GM21723 (cell line): ENCODE measurements at regions not wholly inside any gene's neighbourhood (a gene's known extent, or its start where the extent isn't known, plus 50 kb on each side); places are given as distances from the start of the nearest gene placed in this dataset.
"Not testable (repeated sequence)": the region's sequence is repeated elsewhere in the genome, so short reads cannot be mapped to it uniquely, and the experiment has no call there.

ENCODE experiments used
- ATAC-seq: cut with Tn5 transposase; IDR thresholded peaks from one replicate; pipeline ENCODE4 v1.9.1; 2021; ENCODE audit warnings: mild to moderate bottlenecking, moderate library complexity; ENCODE audit not compliant: unreplicated experiment

GRCh38 chr10:33102071-33102470, 144.0 kb upstream of the ITGB1 start:
- no peak for ATAC-seq

GRCh38 chr10:33101392-33101787, 143.4 kb upstream of the ITGB1 start:
- ATAC-seq: no peak

DNA sequence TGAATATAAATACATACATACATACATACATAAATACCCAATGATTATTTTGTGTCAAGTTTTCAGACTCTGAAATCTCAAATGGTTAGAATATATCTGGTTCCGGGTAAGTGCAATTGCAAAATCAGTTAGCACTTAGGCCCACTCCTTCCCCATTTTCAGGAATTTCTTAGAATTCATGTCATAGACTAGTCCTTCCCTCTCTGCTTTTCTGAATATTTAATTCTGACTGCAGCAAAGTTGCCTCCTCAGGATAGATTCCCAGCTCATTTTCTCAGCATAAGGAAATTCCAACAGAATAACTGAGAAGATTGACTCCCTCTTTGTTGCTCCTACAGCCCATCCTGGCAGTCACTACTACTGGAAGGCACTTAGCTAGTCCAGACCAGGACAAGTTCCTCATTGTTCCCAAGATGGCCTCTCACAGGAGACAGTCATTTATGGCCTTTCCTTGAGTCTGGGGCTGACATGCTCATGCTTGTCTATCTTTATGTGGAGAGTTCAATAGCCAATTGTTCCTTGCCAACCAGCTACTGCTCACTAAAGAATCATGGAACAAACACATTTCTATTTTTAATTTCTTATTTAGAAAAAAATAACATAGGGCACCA, 142.9 kb upstream of the ITGB1 start:
- no peak for ATAC-seq

- ATAC-seq: no peak
These were observed 141.7 kb upstream of the ITGB1 start for GRCh38 chr10:33099748-33100147.

DNA sequence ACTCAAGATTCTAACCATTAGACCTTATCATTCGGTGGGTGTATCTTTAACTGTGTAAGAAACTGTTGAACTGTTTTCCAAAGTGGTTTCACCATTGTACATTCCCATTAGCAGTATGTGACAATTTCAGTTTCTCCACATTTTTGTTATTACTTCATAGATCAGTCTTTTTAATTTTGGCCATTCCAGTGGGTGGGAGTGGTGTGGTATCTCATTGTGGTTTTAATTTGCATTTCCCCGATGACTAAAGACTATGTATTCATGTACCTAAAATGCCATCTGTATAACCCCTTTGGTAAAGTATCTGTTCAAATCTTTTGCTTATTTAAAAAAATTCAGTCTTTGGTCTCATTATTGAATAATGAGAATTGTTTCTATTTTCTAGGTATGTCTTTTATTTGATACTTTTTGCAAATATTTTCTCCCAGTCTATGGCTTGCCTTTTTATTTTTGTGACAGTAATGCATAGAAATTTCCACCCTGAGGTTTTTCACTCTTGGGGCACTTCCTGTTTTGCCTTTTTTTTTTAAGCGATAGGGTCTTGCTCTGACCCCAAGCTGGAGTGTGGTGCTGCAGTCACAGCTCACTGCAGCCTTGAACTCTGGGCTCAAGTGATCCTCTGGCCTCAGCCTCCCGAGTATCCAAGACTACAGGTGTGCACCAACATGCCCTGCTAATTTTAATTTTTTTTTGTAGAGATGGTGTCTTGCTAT, 141.1 kb upstream of the ITGB1 start:
- ATAC-seq: no peak

DNA sequence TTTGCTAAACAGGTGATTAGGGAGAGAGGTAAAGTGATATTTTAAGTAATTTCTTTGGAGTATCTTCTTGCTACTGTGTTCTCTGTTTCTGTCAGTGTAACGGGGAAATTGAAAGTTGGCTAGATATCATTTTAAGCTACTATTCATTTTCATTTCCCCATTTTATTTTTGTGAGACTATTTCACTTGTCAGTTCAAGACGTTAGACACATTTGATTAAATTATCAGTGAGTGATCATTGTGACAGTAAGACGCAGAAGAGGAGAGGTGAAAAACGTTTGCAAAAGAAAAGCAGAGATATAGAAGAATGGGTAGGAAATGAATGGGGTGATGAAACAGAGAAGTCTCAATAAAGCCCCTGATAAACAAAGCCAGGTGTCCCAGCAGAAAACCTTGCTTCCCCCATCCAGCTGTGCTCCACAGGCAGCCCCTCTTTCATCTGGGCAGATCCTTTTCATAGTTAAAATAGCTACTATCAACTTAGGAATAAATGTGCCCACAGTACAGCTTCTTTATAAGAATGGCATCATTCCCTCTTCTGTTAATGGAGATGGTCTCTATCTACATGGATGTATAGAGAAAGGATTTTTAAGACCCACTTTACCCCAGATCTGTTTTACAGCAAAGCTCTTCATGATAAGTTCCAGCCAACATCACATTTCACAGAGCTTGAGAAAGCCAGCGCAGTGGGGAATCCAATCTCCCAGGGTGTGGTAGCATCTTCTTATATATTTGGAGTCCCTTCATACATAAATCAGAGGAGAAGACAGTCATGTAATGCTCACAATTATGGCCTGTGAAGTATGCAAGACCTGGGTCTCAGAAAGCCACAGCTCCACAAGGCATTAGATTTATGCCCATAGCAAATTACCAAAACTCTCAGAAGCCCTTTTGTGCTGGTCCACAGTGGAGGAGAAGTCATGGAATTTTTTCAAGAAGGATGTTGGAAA, 138.1 kb upstream of the ITGB1 start:
- ATAC-seq: peak; percentile 86

GRCh38 chr10:33094263-33095051, 136.4 kb upstream of the ITGB1 start:
- ATAC-seq: no peak

GRCh38 chr10:33093362-33093761, 135.3 kb upstream of the ITGB1 start:
- ATAC-seq: peak; percentile 39

DNA sequence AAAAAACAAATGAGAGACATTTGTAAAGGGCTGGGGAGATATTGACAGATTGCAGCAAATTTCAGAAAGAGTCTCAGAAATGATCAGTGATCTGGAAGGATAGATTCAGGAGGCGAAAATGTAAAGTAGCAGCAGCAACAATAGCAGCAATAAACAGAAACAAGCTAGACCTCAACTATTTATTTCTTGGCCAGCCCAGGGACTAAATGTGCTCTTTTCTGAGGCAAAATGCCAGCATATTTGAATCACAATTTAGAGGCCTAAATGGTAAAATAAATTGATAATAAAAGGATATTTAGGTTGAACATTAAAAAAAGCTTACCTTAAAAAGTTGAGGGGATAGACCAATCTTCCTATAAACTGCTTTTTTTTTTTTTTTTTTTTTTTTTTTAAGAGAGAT, 134.6 kb upstream of the ITGB1 start:
- ATAC-seq: no peak

GRCh38 chr10:33091201-33091600, 133.2 kb upstream of the ITGB1 start:
- no peak for ATAC-seq

DNA sequence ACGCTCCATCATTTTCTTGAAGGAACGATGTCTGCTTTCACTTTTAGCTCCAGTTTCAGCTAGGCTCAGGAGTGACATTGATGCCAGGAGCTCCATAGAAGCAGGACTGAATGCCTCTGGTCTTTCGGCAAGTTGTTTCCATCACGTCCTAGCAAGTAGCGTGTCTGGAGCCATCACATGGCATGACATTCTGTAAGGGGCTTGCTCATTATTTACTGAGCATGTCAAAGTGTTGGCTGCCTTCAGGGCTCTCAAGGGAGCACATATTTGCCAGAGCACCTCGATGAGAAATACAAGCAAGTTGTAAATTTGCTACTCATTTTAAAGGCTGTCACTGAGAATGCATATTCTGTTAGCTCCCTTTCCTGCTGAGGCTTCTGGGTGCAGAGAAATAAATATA, 131.0 kb upstream of the ITGB1 start:
- no peak for ATAC-seq

- ATAC-seq: no peak
These were observed 129.9 kb upstream of the ITGB1 start for GRCh38 chr10:33087922-33088321.

GRCh38 chr10:33087152-33087551, 129.1 kb upstream of the ITGB1 start:
- no peak for ATAC-seq

DNA sequence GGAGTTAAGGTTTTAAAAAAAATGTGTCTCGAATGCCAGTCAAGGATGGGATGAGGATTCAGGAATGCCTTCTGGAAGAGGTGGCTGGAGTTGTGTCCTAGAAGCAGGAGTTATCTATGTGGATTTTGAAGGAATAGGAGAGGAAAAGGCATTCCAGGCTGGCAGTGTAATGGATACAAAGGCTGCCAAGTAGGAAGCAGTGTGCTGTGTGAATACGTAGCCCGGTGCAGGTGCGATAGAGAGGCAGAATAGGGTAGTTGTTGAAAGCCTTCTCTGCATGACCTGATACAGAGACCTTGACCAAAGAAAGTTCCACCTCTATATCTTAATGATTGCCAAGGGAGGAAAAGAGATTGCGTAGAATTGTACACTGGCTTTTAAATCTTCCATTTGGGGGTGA, 128.1 kb upstream of the ITGB1 start:
- no peak for ATAC-seq

GRCh38 chr10:33085313-33085833, 127.3 kb upstream of the ITGB1 start:
- no peak for ATAC-seq

DNA sequence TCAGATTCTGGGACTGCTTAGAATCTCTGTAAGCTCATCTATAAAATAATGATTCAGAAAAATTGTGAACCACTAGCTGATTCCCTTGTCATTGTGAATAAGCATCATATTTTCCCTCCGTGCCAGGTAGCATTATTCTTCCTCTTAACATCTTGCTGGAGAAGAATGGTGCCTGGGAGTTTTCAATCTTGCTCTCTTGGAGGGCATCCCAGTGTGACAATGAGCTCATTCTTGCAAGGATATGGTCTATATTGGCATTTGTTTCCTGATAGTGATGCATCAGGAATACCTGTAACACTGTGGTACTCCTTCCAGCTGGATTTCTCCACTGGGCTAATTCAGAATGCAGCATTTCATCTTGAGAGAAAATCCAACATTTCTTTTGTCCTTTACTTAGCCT, 126.4 kb upstream of the ITGB1 start:
- ATAC-seq: no peak

DNA sequence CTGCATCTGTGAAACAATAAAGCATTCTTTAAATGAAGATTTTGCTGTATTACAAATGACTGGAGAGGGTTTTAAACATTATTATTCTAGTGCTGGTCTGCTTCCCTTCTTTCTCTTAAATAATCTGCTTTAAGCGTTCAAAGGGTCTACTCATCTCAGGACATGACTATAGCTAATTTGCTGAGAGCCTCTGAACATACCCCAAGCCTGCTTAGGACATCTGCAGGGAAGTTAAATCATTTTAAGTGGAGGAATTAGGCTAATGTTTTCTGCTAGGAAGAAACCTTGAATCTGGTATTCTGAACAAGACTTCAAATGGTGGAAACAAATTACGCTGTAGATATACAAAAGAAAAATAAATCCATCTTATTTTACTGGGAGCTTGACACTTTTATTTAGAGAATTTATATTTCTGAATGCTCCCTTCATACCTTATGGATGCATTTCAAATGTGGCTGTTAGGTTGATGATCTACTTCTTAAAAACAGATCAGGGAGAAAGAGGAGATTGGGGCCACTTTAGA, 124.4 kb upstream of the ITGB1 start:
- no peak for ATAC-seq

GRCh38 chr10:33080467-33080866, 122.4 kb upstream of the ITGB1 start:
- not testable (repeated sequence) for ATAC-seq

- no peak for ATAC-seq
These were observed 116.4 kb upstream of the ITGB1 start for GRCh38 chr10:33074443-33074842.

GRCh38 chr10:33073641-33074415, 115.8 kb upstream of the ITGB1 start:
- no peak for ATAC-seq
